NCI-H1417 treated with DMSO at 0.1 percent for 48 hours (cell line): ENCODE measurements at regions not wholly inside any gene's neighbourhood (a gene's known extent, or its start where the extent isn't known, plus 50 kb on each side); places are given as distances from the start of the nearest gene placed in this dataset.

Experiments
- DNase-seq: peaks from one replicate; lab custom pipeline; 2025; lab: John Stamatoyannopoulos, UW

DNA sequence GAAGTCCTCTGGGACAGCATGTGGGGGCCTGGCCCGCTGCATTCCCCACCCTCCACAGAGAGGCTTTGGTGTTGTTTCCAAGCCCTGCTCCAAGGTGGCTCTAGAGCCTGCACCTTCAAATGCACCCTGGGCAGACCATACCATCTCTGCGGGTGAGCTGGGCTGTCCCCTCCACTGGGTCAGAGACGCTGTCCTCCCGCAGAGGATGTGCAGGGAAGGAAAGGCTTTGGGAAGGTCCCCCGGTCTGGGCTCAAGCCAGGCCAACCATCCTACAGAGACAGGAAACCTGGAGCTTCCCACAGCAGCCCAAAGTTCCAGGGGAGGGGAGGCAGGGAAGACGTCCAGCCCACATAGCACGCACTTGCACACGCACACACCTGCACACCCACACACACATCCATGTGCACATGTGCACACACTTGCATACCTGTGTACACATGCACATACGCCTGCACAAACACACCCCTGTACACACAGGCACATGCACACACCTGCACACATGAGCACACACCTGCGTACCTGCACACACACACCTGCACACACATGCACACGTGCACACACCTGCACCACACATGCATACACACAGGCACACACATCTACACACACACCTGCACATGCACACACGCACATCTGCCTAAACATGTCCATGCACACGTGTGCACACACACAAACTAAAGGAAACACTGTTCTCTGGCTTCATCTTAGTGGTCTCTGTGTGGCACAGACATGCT lies 155.4 kb downstream of the ERMARD start:
- no peak for DNase-seq

GRCh38 chr6:169906004-169906687 lies 154.7 kb downstream of the ERMARD start:
- DNase-seq = no peak

- no peak for DNase-seq
These were observed 153.8 kb downstream of the ERMARD start for GRCh38 chr6:169905041-169905807.

GRCh38 chr6:169904051-169904922 lies 152.9 kb downstream of the ERMARD start:
- no peak for DNase-seq

GRCh38 chr6:169903122-169903521 lies 151.7 kb downstream of the ERMARD start:
- DNase-seq = no peak

DNA sequence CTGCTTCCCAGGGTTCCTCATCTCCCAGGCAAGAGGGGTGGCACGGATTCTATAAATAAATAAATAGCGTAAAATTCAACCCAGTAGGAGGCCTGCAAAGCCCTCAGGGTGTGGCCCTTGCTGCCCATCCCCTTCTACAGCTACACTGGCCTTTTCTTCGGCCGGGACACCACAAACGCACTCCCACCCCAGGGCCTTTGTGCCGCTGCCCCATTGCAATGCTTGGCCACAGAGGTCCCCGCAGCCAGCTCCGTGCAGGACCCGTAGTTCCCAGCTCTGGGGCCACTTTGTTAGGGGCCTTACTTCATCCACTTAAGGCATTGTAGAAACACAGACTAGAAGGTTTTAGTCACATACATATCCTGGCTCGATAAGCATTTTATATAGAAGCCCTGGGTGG lies 151.2 kb downstream of the ERMARD start:
- DNase-seq = no peak

GRCh38 chr6:169902070-169902469 lies 150.6 kb downstream of the ERMARD start:
- no peak for DNase-seq

GRCh38 chr6:169899481-169900145 lies 148.2 kb downstream of the ERMARD start:
- DNase-seq = no peak

- no peak for DNase-seq
These were observed 147.5 kb downstream of the ERMARD start for GRCh38 chr6:169898788-169899480.

DNA sequence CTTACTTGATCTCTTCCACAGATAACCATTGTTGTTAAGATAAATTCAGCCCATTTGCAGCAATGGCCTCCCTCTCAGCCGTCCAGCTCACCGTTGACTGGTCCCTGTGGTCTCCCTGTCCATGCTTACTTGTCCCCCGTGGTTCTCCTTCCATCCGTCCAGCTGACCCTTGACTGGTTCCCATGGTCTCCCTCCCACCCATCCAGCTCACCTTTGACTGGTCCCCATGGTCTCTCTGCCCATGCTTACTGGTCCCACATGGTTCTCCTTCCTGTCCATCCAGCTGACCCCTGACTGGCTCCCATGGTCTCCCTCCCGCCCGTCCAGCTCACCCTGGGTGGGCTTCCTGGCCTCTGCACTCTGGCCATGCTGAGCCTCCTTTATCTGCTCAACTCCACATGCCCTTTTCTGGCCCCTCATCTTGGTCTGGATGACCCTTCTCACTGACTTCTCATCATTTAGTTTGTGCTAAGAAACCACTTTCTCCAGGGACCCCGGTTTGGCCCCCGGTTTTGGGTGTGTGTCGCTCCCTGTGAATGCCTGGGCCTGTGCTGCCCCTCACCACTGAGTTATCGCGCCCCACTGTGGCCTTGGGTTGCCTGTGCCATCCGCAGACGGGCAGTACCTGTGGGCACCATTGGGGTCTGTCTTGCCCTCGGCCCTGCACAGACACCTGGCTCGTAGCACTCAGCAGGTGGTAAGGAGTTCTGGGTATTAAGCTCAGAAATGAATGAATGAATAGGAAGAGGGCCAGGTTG lies 146.4 kb downstream of the ERMARD start:
- DNase-seq = no peak

DNA sequence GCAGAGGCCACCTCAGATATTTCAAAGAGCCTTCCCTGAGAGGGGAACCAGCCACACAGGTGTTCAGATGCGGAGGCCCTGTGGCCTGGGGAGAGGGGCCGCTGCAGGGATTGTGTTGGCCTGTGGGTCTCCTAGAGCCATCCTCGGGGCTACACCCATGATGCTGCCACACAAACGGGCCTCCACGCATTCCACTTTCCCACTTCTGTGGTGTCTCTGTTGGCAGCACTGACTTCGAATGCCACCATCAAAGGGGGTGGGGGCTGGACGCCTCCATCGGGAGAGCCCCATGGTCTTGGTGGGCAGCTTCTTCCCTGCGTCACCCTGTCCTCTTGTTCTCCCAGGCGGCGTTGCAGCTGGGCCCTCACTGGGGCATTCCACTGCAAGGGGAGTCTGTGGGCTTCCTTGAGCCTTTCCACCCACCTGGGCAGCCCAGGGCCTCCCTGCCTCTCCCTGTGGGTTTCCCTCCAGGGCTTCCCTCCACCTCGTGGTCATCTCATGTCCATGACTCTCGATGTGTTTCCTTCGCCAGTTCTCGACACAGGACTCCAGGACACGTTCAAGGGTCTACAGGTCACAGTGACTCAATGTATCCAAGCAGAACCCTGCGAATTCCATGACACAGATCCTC lies 145.5 kb downstream of the ERMARD start:
- no peak for DNase-seq

GRCh38 chr6:169895926-169896761 lies 144.7 kb downstream of the ERMARD start:
- DNase-seq = no peak

DNA sequence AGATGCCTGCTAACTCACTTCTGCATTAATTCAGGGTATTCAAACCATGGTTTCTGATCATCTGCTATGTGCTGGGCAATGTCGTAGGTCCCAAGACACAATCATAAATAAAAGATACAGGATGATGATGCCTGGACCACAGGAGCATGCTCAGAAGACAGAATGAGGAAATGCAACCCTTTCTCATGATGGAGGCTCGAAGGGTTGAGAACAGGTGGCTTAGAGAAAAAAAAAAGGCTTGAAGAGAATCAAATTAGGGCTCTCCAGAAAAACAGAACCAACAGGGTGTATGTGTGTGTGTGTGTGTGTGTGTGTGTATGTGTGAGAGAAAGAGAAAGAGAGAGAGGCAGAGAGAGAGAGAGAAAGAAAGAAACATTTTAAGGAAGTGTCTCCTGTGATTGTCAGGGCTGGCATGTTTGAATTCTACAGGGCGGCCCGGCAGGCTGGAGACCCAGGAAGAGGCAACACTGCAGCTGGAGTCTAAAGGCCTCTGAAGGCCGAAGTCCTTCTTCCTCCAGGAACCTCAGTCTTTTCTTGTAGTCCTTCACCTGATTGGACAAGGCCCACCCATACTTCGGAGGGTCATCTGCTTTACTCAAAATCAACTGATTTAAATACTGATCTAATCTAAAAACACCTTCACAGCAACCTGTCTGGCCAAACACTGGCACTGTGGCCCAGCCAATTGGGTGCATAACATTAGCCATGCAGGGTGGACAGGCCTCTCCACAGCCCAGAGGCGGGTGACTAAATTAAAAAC lies 143.8 kb downstream of the ERMARD start:
- no peak for DNase-seq

GRCh38 chr6:169894377-169894960 lies 143.0 kb downstream of the ERMARD start:
- no peak for DNase-seq

DNA sequence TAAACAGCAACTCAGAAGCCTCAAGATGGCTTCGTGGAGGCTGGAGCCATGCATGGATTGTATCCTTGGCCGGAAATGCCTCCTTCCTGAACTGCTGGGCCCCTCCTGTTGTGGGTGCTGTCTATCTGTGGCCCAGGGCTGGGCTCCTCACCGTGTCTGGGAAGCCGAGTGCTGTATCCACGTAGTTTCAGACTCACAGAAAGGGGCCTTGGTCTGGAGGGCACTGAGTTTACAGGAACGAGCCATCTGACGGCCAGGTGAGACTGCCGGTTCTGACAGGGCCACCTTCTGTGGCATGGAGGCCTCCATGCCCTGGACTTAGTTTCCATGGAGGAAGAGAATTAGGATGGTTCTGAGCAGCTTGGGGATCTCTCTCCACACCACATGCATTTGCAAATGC lies 142.2 kb downstream of the ERMARD start:
- DNase-seq = no peak

- no peak for DNase-seq
These were observed 140.4 kb downstream of the ERMARD start for GRCh38 chr6:169891846-169892245.

- DNase-seq = no peak
These were observed 140.0 kb downstream of the ERMARD start for GRCh38 chr6:169891421-169891820.

- DNase-seq = no peak
These were observed 139.5 kb downstream of the ERMARD start for GRCh38 chr6:169890901-169891300.
